ENCODE measurements at regions not wholly inside any gene's neighbourhood (a gene's known extent, or its start where the extent isn't known, plus 50 kb on each side); places are given as distances from the start of the nearest gene placed in this dataset.
"Not testable (repeated sequence)": the region's sequence is repeated elsewhere in the genome, so short reads cannot be mapped to it uniquely, and the experiment has no call there.

DNA sequence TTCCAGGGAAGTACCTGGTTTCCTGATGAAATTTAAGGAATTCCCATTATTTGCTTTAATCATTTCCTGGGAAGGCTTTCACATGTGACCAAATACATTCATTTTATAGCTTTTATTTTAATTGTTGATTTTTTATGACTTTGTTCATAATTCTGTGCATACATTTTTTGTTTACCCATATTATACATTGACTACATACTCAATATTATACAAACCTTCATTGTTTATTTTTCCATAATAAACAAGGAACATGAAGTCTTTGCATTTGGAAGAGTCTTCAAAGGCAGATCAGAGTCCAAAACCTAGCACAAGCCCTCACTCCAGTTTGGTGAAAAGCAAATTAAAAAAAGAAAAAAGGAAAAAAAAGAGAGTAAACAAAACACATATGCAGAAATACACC is 218.3 kb upstream of the NRIP1 start:
- DNase-seq, result no peak

DNA sequence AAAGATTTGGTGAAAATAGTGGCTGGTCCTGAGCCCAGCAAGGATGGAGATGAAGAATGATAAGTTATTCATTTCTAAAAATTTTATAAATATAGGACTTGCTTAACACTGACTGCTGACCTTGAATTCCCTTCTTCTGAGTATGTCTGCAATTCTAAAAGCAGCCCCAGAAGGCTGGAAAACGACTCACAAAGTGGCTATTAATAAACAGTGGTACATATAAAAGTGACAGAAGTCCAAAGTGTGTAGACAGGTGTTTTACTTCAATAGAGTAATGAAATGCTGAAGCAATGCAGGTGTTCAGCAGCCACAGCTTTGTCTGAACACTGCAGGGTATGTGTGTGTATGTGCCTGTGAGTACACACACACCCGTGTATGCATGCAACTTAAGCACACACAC is 219.0 kb upstream of the NRIP1 start:
- DNase-seq, result no peak

DNA sequence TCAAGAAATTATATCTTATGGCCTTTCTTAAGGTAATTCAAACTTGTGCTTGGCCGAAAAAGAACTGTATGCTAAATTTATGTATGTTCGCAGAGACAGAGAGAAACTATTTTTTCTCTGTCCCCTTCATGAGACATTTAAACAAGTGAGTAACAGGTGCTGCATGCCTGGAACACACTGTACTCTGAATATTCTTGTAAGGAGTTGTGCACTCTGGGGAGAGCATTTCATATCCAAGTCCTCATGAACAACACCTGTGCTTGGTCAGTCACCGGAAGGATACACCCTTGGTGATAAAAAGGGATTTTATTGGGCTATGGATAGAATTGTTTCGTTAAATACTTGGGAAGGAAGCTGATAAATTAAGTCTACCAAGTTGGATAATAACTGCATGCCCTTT is 220.8 kb upstream of the NRIP1 start:
- DNase-seq, result no peak

DNA sequence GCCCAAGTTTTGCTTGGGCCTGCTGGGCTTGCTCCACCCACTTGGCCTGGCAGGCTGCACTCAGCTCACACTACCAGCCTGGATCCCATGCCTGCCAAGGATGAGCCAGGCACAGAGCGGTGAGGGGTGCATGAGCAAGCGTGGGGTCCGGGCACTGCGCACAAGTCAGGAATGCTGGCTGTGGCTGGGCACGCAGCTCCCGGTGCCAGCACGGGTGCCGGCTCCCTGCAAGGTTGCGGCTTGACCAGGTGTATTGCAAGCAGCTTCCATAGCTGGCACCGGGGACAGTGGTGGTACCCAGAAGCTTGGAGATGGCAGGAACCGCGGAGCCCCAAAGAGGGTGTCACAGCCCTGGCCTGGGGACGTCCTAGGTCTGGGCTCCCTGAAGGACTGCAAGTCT is 224.4 kb upstream of the NRIP1 start:
- DNase-seq, result no peak

DNA sequence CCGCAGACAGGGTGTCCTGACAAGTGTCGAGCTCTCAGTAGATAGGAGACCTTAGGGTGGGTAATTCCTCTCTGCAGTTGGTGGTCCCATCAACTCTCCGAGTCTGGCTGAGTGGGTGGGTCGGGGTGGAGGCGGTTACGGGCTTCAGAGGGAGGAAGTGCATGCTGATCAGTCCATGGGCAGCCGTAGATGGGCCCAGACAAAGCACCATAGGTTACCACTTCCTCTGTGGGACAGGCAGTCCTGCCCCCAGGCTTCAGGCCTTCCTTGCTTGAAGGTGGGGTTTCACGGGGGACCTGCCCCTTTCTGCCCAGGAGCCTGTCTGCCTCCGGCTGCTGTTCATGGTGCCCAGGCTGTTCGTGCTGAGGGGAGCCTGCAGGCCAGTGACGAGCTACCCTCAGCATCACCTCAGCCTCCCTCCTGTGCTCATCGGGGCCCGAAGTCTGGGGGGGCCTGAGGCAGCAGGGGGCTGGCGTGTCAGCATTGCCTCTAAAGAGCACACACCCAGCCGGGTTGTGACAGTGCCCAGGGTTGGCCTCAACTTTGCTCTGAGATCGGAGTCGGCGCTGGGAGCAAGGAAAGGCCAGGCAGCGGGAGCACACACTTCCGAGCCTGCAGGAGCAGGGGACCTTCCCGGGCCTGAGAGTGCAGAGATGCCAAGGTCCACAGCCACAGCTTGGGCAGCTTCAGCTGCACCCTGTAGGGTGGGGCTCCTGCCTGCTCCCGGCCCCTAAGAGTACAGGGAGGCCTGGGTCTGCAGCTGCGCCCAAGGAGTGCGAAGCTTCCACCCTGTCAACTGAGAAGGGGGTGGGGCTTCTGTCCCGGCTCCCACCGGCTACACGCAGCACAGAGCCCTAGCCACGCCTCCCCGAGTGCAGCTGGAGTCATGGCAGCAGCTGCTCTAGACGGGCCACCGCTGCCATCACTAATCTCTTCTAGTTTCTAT is 225.4 kb upstream of the NRIP1 start:
- DNase-seq, result peak; percentile 57

DNA sequence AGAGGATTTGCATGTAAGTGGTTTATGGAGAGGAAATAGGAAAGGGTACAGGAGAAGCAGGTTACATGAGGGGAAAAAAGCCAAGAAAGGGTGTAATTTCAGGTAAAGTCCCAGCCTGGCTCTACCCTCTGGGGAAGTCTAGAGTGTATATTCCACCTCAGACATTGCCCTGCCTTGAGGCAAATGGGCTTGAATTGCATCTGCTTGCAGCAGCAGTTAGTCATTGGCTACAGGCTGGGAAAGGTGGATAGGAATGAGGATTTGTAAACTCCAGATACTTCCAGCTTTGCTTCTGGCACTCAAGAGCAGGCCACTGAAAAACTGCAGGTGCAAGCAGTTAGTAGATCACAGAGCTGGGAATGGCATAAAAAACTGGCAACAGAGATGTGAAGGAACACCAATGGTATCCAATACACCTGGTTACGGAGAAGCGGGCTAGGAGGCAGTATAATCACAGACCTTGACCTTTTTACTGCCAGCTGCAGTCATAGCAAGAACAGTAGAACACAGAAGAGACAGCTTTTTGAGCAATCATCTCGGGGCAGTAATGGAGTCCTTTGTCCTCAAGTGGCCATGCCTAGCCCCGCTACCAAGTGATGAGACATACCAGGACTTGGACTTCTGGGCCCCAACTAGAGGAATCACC is 226.9 kb upstream of the NRIP1 start:
- DNase-seq, result no peak

DNA sequence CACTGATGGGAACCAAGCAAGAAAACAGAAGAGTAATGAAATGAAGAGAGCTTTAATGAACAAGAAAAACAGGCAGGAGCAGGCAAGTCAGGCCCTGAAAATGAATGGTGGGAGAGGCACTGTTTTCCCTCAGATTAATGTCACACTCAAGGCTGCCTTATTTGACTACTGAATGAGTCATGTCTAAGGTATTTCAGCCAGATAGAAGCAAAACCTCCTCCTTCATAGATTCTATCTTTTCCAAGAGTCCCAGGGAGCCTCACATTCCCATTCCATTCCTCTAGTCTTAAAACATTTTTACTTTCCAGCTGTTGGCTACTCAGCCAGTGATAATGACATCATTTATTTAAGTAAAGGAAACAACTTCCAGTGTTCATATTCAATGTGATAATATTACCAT is 228.4 kb upstream of the NRIP1 start:
- peak; percentile 36 for DNase-seq

DNA sequence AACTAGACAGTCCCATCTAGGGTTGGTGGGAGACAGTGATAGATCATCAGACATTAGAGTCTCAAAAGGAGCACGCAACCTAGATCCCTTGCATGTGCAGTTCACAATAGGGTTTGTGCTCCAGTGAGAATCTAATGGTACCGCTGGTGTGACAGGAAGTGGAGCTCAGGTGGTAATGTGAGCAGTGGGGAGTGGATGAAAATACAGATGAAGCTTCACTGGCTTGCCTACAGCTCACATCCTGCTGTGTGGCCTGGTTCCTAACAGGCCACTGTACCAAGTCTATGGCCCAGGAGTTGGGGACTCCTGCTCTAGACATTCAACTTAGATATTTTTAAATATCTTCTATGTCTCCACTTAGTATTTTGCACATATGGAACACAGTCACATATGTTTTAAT is 231.1 kb upstream of the NRIP1 start:
- no peak for DNase-seq

DNA sequence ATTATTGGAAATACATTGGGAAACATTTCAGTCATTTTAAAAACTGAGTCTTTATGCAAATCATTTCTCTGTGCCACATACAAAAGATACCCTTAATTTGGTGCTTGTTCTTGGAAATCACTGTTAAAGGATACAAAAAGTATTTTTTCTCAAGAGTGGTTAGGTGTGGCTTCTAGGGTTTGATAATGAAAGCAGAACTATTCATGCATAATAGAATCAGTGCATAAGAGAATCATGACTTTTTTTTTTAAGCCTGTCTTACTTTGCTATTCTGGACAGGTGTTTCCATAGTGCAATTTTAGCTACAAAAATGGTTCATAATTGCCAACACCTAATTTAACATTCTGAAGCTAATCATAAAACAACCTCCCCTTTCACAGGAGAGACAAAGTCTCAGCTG is 233.0 kb upstream of the NRIP1 start:
- no peak for DNase-seq

DNA sequence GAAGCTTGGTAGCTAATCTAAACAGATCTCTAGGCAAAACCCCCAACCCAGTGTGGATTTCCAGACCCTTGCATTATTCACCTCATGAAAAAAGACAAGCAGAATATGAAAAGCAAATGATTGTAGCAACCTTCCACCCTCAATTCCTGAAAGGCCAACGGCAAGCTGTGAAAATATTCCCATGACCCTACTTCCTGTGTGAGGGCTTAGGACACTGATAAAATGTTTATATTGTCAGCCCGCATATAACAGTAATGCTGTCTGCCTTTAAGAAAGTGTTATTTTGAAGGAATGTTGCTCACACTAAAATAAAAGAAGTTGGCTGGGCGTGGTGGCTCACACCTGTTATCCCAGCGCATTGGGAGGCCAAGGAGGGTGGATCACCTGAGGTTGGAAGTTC is 233.5 kb upstream of the NRIP1 start:
- no peak for DNase-seq

DNA sequence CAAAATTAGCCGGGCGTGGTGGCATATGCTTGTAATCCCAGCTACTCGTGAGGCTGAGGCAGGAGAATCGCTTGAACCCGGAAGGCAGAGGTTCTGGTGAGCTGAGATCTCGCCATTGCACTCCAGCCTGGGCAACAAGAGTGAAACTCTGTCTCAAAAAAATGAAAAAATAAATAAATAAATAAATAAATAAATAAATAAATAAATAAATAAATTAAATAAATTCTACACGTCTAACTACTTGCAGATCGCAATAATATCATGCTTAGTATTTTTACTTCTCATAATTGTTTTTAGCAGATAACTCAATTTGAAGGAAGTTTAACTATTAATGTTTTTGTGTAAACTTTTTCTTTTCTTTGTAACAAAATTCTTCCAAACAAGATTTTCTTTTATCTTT is 234.0 kb upstream of the NRIP1 start:
- not testable (repeated sequence) for DNase-seq

DNA sequence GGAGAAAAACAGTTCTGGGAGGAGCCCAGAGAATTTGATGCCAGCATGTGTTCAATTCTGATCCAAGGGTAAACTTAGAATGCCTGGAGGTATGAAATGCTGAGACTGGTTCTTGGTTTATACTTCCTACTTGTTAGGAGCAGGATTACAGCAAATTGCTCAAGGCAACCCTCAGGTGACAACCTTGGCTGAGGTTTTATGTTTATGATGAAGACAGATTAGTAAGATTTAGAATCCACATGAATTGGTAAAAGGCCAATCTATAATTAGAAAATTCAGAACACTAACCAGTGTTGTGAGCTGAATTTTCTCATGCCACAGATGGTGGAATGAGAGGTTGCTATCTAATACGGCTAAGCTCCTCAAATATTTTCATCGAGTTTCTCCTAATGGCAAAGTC is 235.3 kb upstream of the NRIP1 start:
- no peak for DNase-seq

DNA sequence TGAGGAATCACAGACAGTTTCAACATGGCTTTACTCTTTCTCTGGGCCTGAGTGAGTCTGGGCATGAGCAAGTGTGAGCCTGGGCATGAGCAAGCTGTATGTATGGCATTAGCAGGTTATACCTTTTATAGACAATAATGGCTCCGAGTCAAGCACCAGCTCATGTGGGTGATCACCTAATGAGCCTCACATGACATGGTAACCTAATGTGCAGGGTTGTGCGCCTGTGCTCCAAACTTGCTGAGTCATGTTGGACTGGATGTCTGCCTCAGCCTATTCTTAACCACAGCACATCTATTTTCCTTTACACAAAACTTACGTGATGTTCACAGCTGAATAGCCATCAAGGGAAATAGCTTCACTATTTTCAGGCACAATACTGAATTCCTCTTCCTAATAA is 236.2 kb upstream of the NRIP1 start:
- no peak for DNase-seq

DNA sequence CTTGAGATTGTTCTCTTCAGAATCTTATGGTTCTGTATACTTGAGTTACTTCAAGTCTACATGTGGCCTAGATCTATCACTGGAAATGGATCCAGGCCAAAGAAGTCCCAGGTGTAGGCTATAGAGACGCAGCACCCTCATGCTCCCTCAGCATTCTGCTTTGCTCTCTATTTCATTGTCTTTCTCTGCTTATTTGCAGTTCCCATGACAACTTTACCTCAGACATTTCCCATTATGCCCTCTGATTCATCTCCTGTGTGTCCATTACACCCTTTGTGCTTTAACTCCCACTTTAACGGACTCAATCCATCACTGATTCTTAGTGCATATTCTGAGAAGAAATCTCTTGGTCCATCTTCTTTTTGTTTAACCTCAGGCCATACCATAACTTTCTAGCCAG is 236.9 kb upstream of the NRIP1 start:
- no peak for DNase-seq

DNA sequence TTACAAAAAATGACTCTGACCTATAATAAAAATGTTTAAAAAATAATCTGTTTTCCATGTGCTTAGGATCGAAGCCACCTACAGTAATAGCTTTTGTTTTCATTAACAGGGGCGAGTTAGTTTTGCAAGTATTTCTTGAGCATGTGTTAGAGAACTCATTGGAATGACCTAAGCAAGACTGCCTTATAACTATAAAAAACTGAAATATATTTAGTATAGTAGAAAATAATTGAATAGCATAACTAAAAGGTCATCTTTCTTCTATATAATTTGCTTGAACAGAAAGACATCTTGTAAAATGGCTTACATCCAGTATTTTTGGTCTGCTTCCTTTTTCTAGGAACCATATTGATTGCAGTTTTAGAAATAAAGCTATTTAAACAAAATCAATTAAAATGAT is 241.5 kb upstream of the NRIP1 start:
- no peak for DNase-seq

DNA sequence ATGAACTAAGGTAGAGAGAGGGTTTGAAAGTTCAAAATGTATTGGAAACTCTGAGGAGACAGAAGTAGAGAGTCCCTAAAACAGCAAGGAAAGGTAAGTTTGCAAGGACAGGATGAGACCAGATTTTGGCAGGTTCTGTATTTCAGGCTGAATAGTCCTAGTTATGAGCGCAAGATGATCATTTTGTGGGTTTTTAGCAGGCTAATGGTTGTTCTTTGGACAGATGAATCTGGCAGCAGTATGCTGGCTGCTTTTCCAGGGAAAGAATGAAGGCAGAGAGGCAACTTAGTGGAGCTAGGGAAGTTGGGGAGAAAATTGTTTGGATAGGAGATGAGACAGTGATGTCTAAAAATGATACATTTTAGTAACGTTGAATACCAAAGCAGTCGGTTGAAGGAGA is 243.5 kb upstream of the NRIP1 start:
- no peak for DNase-seq

DNA sequence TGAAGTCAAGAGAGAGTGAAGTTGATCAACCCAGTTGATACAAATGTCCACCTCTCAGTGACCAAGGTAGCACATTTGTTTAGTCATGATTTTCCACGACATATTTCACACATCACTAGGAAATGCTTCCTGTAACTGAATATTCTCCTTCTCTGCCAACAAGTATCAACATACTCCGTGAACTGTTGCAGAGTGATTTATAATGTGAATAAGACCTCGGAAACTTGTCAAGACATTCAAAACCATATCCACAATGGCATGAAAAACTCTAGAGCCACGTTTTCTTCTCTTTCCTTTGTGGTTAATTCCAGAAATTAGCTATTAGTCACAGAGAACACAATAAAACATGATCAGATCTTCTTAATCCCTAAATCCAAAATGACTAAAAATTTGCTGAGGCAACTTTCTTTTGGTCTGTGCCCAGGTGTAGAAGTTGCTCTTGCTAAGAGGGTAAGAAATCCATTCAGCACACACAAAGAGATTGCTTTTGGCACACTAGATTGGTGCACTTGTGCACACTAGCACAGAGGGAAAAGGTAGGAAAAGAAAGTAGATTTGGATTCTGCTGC is 244.3 kb upstream of the NRIP1 start:
- no peak for DNase-seq

DNA sequence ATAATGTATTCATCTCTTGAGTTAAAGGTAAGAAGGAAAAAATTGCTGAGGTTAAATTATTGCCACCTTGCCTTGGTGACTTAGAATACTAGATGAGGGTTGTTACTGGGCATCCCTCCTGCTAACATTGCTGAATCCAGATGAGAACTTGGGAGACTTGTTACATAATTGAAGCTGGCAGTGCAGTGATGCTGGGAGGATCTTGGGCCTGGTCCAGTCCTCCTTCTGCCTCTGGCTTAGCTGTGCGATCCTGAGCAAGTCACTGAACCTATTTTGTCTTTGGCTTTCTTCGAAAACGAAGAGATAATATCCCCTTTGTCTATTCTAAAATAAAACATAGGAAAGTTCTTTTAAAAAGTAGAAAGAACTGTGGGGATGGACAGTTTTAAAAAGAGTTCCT is 244.9 kb upstream of the NRIP1 start:
- no peak for DNase-seq

DNA sequence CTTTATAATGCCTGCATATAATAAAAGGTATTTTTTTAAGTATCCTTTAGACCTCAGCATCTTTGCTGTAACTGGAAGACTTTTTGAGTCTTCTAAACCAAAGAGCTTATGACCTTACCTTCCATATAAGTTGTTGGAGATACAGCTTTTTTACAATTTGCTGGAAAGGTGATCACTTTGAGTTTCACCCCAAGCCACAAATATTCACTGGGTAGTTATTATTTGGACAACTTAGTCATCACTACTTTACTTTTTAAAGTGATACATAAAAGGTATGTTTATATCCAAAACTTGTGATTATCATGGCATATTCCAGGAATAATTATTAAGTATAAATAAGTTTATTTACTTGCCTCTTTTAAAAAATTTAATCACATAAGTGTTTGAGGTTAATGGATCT is 246.7 kb upstream of the NRIP1 start:
- no peak for DNase-seq

DNA sequence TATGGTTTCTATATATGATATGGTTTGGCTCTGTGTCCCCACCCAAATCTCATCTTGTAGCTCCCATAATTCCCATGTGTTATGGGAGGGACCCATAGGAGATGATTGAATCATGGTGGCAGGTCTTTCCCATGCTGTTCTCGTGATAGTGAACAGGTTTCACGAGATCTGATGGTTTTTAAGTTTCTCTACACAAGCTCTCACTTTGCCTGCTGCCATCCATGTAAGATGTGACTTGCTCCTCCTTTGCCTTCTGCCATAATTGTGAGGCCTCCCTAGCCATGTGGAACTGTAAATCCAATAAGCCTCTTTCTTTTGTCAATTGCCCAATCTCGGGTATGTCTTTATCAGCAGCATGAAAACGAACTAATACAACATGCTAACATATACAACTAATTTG is 252.2 kb upstream of the NRIP1 start:
- DNase-seq, result not testable (repeated sequence)

DNA sequence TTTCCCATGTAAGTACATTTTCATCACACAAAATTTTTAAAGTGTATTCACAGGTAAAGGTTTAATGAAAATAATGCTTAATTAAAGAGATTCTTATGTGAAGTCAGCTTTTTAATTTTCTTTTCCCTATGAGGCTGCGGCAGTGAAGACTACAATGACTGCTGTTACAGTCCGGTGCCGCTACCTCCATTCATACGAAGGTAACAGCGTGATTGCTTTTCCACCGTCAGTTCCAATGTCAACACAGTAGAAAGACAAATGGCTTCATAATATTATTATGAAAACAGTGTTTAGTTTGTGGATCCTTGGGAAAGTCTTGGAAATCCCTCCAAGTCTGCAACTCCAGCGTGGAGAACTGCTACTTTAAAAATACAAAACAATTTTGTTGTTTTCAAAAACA is 254.9 kb upstream of the NRIP1 start:
- no peak for DNase-seq

DNA sequence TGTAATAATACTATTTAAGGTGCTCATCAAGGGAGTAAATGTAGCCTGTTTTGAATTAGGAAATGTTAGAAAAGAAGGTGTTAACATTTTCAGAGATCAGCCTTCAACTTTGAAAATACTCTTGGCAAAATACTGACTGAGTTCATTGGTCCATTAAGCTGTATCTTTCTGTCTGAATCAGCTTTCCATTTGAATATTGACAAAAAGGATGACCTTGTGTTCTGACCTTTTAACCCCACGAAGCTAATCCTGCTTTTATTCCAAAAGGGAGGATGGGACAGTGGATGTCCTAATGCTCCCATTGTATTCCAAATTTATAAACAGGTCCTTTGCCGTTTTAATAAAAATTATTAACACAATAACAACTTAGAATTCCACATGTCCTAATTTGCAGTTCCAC is 259.7 kb upstream of the NRIP1 start:
- no peak for DNase-seq

DNA sequence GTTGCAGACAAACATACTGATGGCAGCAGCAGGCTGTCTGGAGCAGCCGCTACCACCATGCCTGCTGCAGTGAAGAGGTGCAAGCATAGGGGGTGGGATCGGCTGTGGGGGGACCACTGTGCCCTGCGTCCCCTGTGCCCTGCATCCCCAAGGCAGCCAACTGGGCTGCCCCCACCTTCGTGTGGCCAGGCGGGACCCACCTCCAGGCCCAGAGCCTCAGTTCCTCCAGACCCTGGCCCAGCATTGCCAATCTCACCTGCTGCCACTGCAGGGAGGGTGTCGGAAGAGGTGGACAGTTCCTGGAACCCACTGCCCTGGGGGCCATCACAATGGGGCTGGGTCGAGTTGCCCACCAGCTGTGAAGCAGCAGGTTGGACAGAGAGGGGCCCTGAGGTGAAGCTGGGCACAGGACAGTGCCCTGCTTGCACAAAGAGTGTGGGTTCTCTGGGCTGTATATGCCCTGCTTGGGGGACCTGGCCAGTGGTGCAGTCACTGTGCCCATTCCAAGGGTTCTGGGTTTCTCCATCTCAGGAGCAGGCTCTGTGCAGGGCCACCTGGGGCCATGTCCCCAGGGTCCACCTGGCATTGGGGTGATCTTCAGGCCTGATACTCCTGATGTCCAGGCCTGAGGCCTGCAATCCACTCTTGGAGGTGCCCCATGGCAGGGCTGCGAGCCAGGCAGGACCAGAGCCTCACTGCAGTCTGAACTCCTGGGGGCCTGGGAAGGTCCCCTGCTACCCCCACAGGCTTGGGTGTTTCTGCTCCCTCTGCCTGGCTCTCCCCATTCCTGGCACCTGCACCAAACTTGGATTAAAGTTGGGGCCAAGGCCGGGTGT is 261.4 kb upstream of the NRIP1 start:
- no peak for DNase-seq
